Neutrophil (primary cell): ENCODE measurements at regions not wholly inside any gene's neighbourhood (a gene's known extent, or its start where the extent isn't known, plus 50 kb on each side); places are given as distances from the start of the nearest gene placed in this dataset.
"Not testable (repeated sequence)": the region's sequence is repeated elsewhere in the genome, so short reads cannot be mapped to it uniquely, and the experiment has no call there.

Source experiments
- H3K27ac ChIP-seq: fragments of 200-600 bp; sonication (generic); 2 replicates; pipeline ENCODE4 v1.5.1; 2016; ENCODE audit warnings: mild to moderate bottlenecking, moderate library complexity
- H3K27me3 ChIP-seq: fragments of 200-600 bp; sonication (generic); 2 replicates; pipeline ENCODE4 v1.6.0; 2016; ENCODE audit warnings: mild to moderate bottlenecking
- H3K36me3 ChIP-seq: fragments of 200-600 bp; sonication (generic); 2 replicates; pipeline ENCODE4 v1.5.1; 2017
- H3K4me1 ChIP-seq, 2 experiments: fragments of 200-600 bp in 1 of 2; sonication (generic) in 1 of 2; 1 replicate in 1 of 2; 2 replicates in 1 of 2; pipeline versions ENCODE4 v1.5.1 to v1.6.1; 2013 to 2016; ENCODE audit warnings: low read depth in 1 of 2, low read length in 1 of 2, mild to moderate bottlenecking in 1 of 2, moderate library complexity in 1 of 2; ENCODE audit not compliant: control insufficient read depth in 1 of 2, insufficient read depth in 1 of 2
- H3K4me3 ChIP-seq, 2 experiments: fragments of 200-600 bp in 1 of 2; sonication (generic) in 1 of 2; 1 replicate in 1 of 2; 2 replicates in 1 of 2; pipeline ENCODE4 v1.5.1; 2013 to 2016; ENCODE audit warnings: low read depth in 1 of 2, low read length in 1 of 2, mild to moderate bottlenecking in 1 of 2, moderate library complexity in 1 of 2
- H3K9me3 ChIP-seq: fragments of 200-600 bp; sonication (generic); 2 replicates; pipeline ENCODE4 v1.5.1; 2016
- CTCF ChIP-seq: fragments of 200-600 bp; sonication (generic); IDR thresholded peaks from 2 replicates; pipeline ENCODE4 v1.5.1; 2016; ENCODE audit warnings: antibody characterized with exemption

GRCh38 chr5:96326902-96327301 is 106.1 kb downstream of the PCSK1 start:
- no peak overlapping the region for H3K4me3 ChIP-seq
- H3K4me1 ChIP-seq, result peaks cover 10 to 17% of the 10 kb centered on the region in 2 experiments
- no peaks in the 10 kb centered on the region for H3K9me3 ChIP-seq
- no peaks in the 10 kb centered on the region for H3K27me3 ChIP-seq
- no peaks in the 10 kb centered on the region for H3K36me3 ChIP-seq
- no peak overlapping the region for H3K27ac ChIP-seq
- TF ChIP-seq CTCF, result no peak

- Histone ChIP-seq H3K27me3 (no peaks in the 10 kb centered on the region), H3K4me1 (peaks cover 0 to 7% of the 10 kb centered on the region in 2 experiments), H3K27ac (no peak overlapping the region), H3K36me3 (no peaks in the 10 kb centered on the region), H3K4me3 (no peak overlapping the region), H3K9me3 (no peaks in the 10 kb centered on the region)
- TF ChIP-seq CTCF, result no peak
Observed at GRCh38 chr5:96324708-96325107, 108.3 kb downstream of the PCSK1 start.

GRCh38 chr5:96322865-96323264 is 110.2 kb downstream of the PCSK1 start:
- Histone ChIP-seq H3K36me3 (no peaks in the 10 kb centered on the region), H3K27ac (no peak overlapping the region), H3K4me3 (no peak overlapping the region), H3K9me3 (no peaks in the 10 kb centered on the region), H3K27me3 (no peaks in the 10 kb centered on the region), H3K4me1 (peaks cover 0 to 7% of the 10 kb centered on the region in 2 experiments)
- no peak for TF ChIP-seq CTCF

GRCh38 chr5:96322217-96322616 is 110.8 kb downstream of the PCSK1 start:
- Histone ChIP-seq H3K36me3 (no peaks in the 10 kb centered on the region), H3K4me3 (no peak overlapping the region), H3K27me3 (no peaks in the 10 kb centered on the region), H3K27ac (no peak overlapping the region), H3K9me3 (no peaks in the 10 kb centered on the region), H3K4me1 (peaks cover 0 to 7% of the 10 kb centered on the region in 2 experiments)
- no peak for TF ChIP-seq CTCF

GRCh38 chr5:96321345-96321744 is 111.7 kb downstream of the PCSK1 start:
- H3K9me3 ChIP-seq, result no peaks in the 10 kb centered on the region
- H3K27me3 ChIP-seq, result no peaks in the 10 kb centered on the region
- H3K36me3 ChIP-seq, result no peaks in the 10 kb centered on the region
- H3K27ac ChIP-seq, result no peak overlapping the region
- H3K4me3 ChIP-seq, result no peak overlapping the region
- peaks cover 0 to 7% of the 10 kb centered on the region in 2 experiments for H3K4me1 ChIP-seq
- no peak for TF ChIP-seq CTCF

GRCh38 chr5:96320797-96321196 is 112.3 kb downstream of the PCSK1 start:
- Histone ChIP-seq H3K4me3 (no peak overlapping the region), H3K4me1 (peaks cover 0 to 7% of the 10 kb centered on the region in 2 experiments)

GRCh38 chr5:96319981-96320739 is 112.9 kb downstream of the PCSK1 start:
- H3K36me3 ChIP-seq, H3K27me3 ChIP-seq, H3K27ac ChIP-seq, H3K4me1 ChIP-seq, H3K9me3 ChIP-seq, H3K4me3 ChIP-seq: not testable (repeated sequence)

More at GRCh38 chr5:96320797-96321196, 112.3 kb downstream of the PCSK1 start:
- no peaks in the 10 kb centered on the region for H3K36me3 ChIP-seq
- no peaks in the 10 kb centered on the region for H3K27me3 ChIP-seq
- H3K9me3 ChIP-seq, result no peaks in the 10 kb centered on the region
- no peak overlapping the region for H3K27ac ChIP-seq
- TF ChIP-seq CTCF, result no peak
